Common myeloid progenitor, CD34-positive (primary cell): ENCODE measurements at regions not wholly inside any gene's neighbourhood (a gene's known extent, or its start where the extent isn't known, plus 50 kb on each side); places are given as distances from the start of the nearest gene placed in this dataset.

ENCODE experiments used
- CTCF ChIA-PET: fragments of 350-600 bp; sonication (Branson Sonifier 250); formaldehyde crosslinking; loops from one replicate; lab custom pipeline; 2021; ENCODE audit warnings: antibody characterized with exemption; lab: Charles Lee
- POLR2A ChIA-PET: fragments of 350-600 bp; sonication (Branson Sonifier 250); formaldehyde crosslinking; loops from one replicate; lab custom pipeline; 2021; ENCODE audit warnings: antibody characterized with exemption; lab: Charles Lee
- DNase-seq, 3 donors: peaks; one replicate each; pipeline versions ENCODE4 v3.0.0 to v3.0.0-alpha.2; 2013
- H3K27ac ChIP-seq, 2 experiments: 1 replicate in 1 of 2; 2 replicates in 1 of 2; pipeline ENCODE4 v1.7.0; 2013; ENCODE audit warnings: inconsistent platforms in 2 of 2, low read length in 2 of 2, mild to moderate bottlenecking in 2 of 2, low read depth in 1 of 2, moderate library complexity in 1 of 2; ENCODE audit not compliant: severe bottlenecking in 2 of 2, insufficient read depth in 1 of 2, poor library complexity in 1 of 2
- H3K27me3 ChIP-seq, 5 experiments: replicated peaks in 2 of 5; 1 replicate in 3 of 5; 2 replicates in 2 of 5; pipeline versions ENCODE4 v1.6.1 to v1.7.0; 2013; ENCODE audit warnings: low read length in 4 of 5, mild to moderate bottlenecking in 2 of 5, moderate library complexity in 2 of 5, inconsistent platforms in 1 of 5; ENCODE audit not compliant: insufficient read depth in 5 of 5, control insufficient read depth in 4 of 5
- H3K36me3 ChIP-seq, 4 experiments: 1 replicate in 2 of 4; 2 replicates in 2 of 4; pipeline versions ENCODE4 v1.6.1 to v1.7.0; 2013; ENCODE audit warnings: low read length in 3 of 4, control low read depth in 1 of 4, mild to moderate bottlenecking in 1 of 4; ENCODE audit not compliant: control insufficient read depth in 4 of 4, insufficient read depth in 4 of 4
- H3K4me1 ChIP-seq, 4 experiments: 1 replicate in 3 of 4; 2 replicates in 1 of 4; pipeline versions ENCODE4 v1.6.1 to v1.7.1; 2013; ENCODE audit warnings: low read length in 3 of 4, mild to moderate bottlenecking in 3 of 4, control low read depth in 1 of 4, inconsistent platforms in 1 of 4, moderate library complexity in 1 of 4; ENCODE audit not compliant: control insufficient read depth in 4 of 4, insufficient read depth in 4 of 4; ENCODE audit errors: control extremely low read depth in 1 of 4
- H3K4me3 ChIP-seq, 7 experiments: 1 replicate in 4 of 7; 2 replicates in 3 of 7; pipeline versions ENCODE4 v1.5.1 to v1.7.0; 2013; ENCODE audit warnings: mild to moderate bottlenecking in 7 of 7, low read length in 6 of 7, moderate library complexity in 6 of 7, inconsistent platforms in 2 of 7, low read depth in 2 of 7, control low read depth in 1 of 7; ENCODE audit not compliant: insufficient read depth in 4 of 7, control insufficient read depth in 1 of 7; ENCODE audit errors: extremely low read depth in 1 of 7
- H3K9me3 ChIP-seq, 5 experiments: 1 replicate in 4 of 5; 2 replicates in 1 of 5; pipeline versions ENCODE4 v1.6.1 to v1.7.1; 2013; ENCODE audit warnings: low read length in 4 of 5, mild to moderate bottlenecking in 2 of 5, inconsistent platforms in 1 of 5, low read depth in 1 of 5, moderate library complexity in 1 of 5; ENCODE audit not compliant: control insufficient read depth in 4 of 5, insufficient read depth in 2 of 5; ENCODE audit errors: control extremely low read depth in 1 of 5
- WGBS: methylation state at CpG from one replicate; pipeline ENCODE4 v1.1.5; 2013; ENCODE audit not compliant: insufficient coverage; 5-methylcytosine and 5-hydroxymethylcytosine counted together

GRCh38 chr2:8317418-8317817 is 364.4 kb upstream of the ID2 start:
- peaks cover 13 to 24% (median 21%) of the 10 kb centered on the region in 4 experiments for H3K4me1 ChIP-seq
- no peak for DNase-seq
- ChIA-PET CTCF (interaction anchor here (1.2 to 1.3 kb wide), 2 partner anchors 9 to 11 kb away, joined by 3 to 4 read pairs; no protein-coding TSS in a partner anchor), POLR2A (no interaction called here)
- no peak overlapping the region for H3K4me3 ChIP-seq
- no peaks in the 10 kb centered on the region for H3K27me3 ChIP-seq
- no peaks in the 10 kb centered on the region for H3K9me3 ChIP-seq
- no peak overlapping the region for H3K27ac ChIP-seq
- WGBS = 98% methylated on average over 9 of the region's 10 CpGs
- H3K36me3 ChIP-seq = no peaks in the 10 kb centered on the region

GRCh38 chr2:8319219-8319618 is 362.6 kb upstream of the ID2 start:
- H3K4me3 ChIP-seq = no peak overlapping the region
- H3K36me3 ChIP-seq = no peaks in the 10 kb centered on the region
- peaks cover 0 to 6% (median 4%) of the 10 kb centered on the region in 4 experiments for H3K4me1 ChIP-seq
- DNase-seq = no peak
- WGBS = 50% methylated on average over 1 of the region's 2 CpGs
- H3K9me3 ChIP-seq = no peaks in the 10 kb centered on the region
- H3K27ac ChIP-seq = no peak overlapping the region
- no peaks in the 10 kb centered on the region for H3K27me3 ChIP-seq
- CTCF ChIA-PET = interaction anchor here (1.1 to 1.6 kb wide), 3 partner anchors 8 to 11 kb away, joined by 3 to 5 read pairs (median 4); no protein-coding TSS in a partner anchor
- POLR2A ChIA-PET = no interaction called here

GRCh38 chr2:8320311-8321066 is 361.4 kb upstream of the ID2 start:
- ChIA-PET POLR2A (no interaction called here), CTCF (interaction anchor here (1.4 kb wide), 1 partner anchor 30 kb away, joined by 3 read pairs; no protein-coding TSS in a partner anchor)
- Histone ChIP-seq H3K4me1 (peaks cover 0 to 13% (median 6%) of the 10 kb centered on the region in 4 experiments), H3K36me3 (no peaks in the 10 kb centered on the region), H3K27me3 (no peaks in the 10 kb centered on the region), H3K27ac (no peak overlapping the region), H3K4me3 (no peak overlapping the region), H3K9me3 (no peaks in the 10 kb centered on the region)
- 86% methylated on average over 2 of the region's 6 CpGs for WGBS
- no peak for DNase-seq

GRCh38 chr2:8322634-8323033 is 359.2 kb upstream of the ID2 start:
- Histone ChIP-seq H3K27me3 (no peaks in the 10 kb centered on the region), H3K36me3 (no peaks in the 10 kb centered on the region), H3K27ac (no peak overlapping the region), H3K9me3 (no peaks in the 10 kb centered on the region), H3K4me1 (peaks cover 8 to 24% (median 10%) of the 10 kb centered on the region in 4 experiments), H3K4me3 (no peak overlapping the region)
- POLR2A ChIA-PET = no interaction called here
- DNase-seq = no peak
- CTCF ChIA-PET = interaction anchor here (6.0 kb wide), 1 partner anchor 8 kb away, joined by 36 read pairs; no protein-coding TSS in a partner anchor
- 93% methylated on average over 3 of the region's 4 CpGs for WGBS

- Histone ChIP-seq H3K9me3 (no peaks in the 10 kb centered on the region), H3K36me3 (no peaks in the 10 kb centered on the region), H3K4me3 (no peak overlapping the region), H3K4me1 (peaks cover 12 to 41% (median 23%) of the 10 kb centered on the region in 4 experiments), H3K27ac (no peak overlapping the region), H3K27me3 (no peaks in the 10 kb centered on the region)
- DNase-seq = peak in 2 of 3 donors; percentile 69 to 83
- ChIA-PET CTCF (interaction anchor here (0.6 to 6.0 kb wide), 6 partner anchors 10 to 192 kb away, joined by 3 to 36 read pairs (median 4); no protein-coding TSS in a partner anchor), POLR2A (no interaction called here)
- WGBS = 71% methylated on average over 4 of the region's 11 CpGs
Observed at GRCh38 chr2:8324164-8324856, 357.5 kb upstream of the ID2 start.

- 86% methylated on average over 5 of the region's 5 CpGs for WGBS
- CTCF ChIA-PET = interaction anchor here (0.7 to 6.0 kb wide), 6 partner anchors 10 to 219 kb away, joined by 3 to 36 read pairs (median 4); no protein-coding TSS in a partner anchor
- DNase-seq = no peak
- Histone ChIP-seq H3K27me3 (no peaks in the 10 kb centered on the region), H3K4me1 (peaks cover 12 to 47% (median 29%) of the 10 kb centered on the region in 4 experiments), H3K36me3 (no peaks in the 10 kb centered on the region), H3K27ac (no peak overlapping the region), H3K4me3 (no peak overlapping the region), H3K9me3 (no peaks in the 10 kb centered on the region)
- POLR2A ChIA-PET = no interaction called here
Observed at GRCh38 chr2:8324901-8325300, 357.0 kb upstream of the ID2 start.
